GM10266 (cell line): ENCODE measurements at regions not wholly inside any gene's neighbourhood (a gene's known extent, or its start where the extent isn't known, plus 50 kb on each side); places are given as distances from the start of the nearest gene placed in this dataset.
"Not testable (repeated sequence)": the region's sequence is repeated elsewhere in the genome, so short reads cannot be mapped to it uniquely, and the experiment has no call there.

ENCODE experiments used
- DNase-seq: peaks from one replicate; pipeline ENCODE4 v3.0.0; 2012; ENCODE audit errors: extremely low spot score
- TF ChIP-seq, protein P1 (sequence below): IDR thresholded peaks from 2 replicates; pipeline ENCODE4 v1.5.1; 2012; ENCODE audit warnings: mild to moderate bottlenecking, low read depth; ENCODE audit not compliant: control insufficient read depth, insufficient read depth; ENCODE audit errors: missing control alignments

DNA sequence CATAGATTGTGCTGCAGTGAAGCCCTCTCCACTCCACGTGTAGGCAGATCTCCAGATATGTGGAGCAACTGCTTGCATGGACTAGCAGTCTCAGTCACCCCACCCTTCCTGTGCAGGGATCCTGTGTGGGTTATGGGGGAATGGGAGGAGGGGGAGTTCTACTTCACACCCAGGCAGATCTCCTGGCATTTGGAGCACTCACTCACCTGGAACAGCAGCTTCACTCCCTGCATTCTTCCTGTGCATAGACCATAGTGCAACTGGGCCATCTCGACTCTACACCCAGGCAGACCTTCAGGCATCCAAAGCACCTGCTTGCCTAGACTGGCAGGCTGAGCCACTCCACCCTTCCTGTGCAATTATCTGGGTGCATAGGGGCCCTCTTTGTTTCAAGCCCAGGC, 96.0 kb upstream of the PCED1B start:
- TF ChIP-seq, protein P1, sequence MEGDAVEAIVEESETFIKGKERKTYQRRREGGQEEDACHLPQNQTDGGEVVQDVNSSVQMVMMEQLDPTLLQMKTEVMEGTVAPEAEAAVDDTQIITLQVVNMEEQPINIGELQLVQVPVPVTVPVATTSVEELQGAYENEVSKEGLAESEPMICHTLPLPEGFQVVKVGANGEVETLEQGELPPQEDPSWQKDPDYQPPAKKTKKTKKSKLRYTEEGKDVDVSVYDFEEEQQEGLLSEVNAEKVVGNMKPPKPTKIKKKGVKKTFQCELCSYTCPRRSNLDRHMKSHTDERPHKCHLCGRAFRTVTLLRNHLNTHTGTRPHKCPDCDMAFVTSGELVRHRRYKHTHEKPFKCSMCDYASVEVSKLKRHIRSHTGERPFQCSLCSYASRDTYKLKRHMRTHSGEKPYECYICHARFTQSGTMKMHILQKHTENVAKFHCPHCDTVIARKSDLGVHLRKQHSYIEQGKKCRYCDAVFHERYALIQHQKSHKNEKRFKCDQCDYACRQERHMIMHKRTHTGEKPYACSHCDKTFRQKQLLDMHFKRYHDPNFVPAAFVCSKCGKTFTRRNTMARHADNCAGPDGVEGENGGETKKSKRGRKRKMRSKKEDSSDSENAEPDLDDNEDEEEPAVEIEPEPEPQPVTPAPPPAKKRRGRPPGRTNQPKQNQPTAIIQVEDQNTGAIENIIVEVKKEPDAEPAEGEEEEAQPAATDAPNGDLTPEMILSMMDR = no peak
- no peak for DNase-seq

DNA sequence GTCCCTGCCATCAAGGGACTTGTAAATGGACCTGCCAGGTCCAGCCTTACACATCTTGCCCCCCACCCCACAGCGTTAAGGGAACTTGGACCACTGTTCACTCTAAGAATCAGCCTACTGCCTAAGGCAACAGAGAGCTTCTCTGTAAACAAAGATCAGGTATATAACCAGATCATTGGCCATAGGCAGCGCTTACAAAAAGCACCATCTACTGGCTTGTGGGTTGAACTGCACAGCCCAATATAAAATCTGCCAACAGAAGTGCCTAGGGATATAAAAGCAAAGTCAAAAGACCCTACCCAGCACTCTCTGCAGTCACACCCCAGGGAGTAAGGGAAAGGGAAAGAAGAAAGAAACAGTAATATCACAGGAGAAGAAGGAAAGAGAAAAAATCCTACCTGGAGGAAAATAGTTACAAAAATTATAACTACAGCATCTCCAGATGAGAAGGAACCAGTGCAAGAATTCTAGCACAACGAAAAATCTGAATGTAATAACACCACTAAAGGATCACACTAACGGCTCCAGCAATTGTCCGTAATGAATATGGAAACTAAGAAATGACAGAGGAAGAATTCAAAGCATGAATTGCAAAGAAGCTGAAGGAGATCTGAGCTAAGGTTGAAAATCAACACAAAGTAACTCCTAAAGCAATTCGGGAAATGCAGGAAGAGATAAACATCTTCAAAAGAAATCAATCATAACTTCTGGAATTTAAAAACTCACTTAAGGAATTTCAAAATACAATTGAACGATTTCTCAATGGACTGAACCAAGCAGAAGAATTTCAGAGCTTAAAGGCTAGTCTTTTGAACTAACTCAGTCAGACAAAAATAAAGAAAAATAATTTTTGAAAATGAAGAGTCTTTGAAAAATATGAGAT, 95.2 kb upstream of the PCED1B start:
- TF ChIP-seq, protein P1 = peak; percentile 78
- DNase-seq = peak; percentile 46

DNA sequence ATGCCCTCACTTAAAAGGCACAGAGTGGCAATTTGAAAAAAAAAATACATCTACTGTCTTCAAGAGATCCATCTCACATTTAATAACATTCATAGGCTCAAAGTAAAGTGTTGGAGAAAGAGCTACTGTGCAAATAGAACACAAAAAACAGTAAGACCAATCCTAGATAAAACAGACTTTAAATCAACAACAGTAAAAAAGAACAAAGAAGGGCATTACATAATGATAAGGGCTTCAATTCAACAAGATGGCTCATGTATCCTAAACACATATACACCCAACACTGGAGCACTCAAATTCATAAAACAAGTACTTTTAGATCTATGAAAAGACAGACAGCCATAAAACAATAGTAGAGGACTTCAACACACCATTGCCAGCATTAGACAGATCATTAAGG, 93.6 kb upstream of the PCED1B start:
- TF ChIP-seq, protein P1 = no peak
- no peak for DNase-seq

DNA sequence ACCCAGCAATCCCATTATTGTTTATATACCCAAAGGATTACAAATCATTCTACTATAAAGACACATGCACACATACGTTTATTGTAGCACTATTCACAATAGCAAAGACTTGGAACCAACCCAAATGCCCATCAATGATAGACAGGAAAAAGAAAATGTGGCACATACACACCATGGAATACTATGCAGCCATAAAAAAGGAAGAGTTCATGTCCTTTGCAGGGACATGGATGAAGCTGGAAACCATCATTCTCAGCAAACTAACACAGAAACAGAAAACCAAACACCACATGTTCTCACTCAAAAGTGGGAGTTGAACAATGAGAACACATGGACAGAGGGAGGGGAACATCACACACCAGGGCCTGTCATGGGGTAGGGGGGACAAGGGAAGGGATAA, 91.3 kb upstream of the PCED1B start:
- DNase-seq = not testable (repeated sequence)

DNA sequence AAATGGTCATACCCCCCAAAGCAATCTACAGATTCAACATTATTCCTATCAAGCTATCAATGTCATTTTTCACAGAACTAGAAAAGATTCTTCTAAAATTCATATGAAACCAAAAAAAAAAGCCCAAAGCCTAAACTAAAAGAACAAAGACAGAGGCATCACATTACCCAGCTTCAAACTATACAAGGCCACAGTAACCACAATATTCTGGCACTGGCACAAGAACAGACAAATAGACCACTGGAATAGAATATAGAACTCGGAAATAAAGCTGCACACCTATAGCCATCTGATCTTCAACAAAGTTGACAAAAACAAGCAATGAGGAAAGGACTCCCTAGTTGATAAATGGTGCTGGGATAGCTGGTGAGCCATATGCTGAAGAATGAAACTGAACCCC, 89.2 kb upstream of the PCED1B start:
- TF ChIP-seq, protein P1 = no peak
- DNase-seq = no peak

DNA sequence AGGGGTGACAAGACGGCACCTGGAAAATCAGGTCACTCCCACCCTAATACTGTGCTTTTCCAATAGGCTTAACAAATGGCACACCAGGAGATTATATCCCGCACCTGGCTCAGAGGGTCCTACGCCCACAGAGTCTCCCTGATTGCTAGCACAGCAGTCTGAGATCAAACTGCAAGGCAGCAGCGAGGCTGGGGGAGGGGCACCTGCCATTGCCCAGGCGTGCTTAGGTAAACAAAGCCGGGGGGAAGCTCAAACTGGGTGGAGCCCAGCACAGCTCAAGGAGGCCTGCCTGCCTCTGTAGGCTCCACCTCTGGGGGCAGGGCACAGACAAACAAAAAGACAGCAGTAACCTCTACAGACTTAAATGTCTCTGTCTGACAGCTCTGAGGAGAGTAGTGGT, 87.4 kb upstream of the PCED1B start:
- not testable (repeated sequence) for DNase-seq

DNA sequence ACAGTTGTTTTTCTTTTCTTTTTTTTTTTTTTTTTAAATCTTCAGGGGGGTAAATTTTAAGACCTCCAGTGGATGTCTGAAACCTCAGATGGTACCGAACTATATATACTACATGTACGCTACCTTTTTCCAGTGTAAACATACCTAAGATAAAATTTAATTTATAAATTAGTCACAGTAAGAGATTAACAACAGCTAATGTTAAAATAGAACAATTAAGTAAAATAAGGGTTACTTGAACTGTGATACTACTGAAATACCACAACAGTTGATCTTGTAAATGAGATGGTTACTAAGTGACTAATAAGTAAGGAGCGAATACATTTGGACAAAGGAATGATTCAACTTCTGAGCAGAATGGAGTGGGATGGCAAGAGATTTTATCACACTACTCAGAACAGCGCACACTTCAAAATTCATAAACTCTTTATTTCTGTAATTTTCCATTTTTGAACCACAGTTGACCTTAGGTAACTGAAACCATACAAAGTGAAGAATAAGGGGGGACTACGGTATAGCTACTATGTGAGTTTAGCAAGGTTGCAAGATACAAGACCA, 80.5 kb upstream of the PCED1B start:
- DNase-seq = no peak
- TF ChIP-seq, protein P1 = no peak

DNA sequence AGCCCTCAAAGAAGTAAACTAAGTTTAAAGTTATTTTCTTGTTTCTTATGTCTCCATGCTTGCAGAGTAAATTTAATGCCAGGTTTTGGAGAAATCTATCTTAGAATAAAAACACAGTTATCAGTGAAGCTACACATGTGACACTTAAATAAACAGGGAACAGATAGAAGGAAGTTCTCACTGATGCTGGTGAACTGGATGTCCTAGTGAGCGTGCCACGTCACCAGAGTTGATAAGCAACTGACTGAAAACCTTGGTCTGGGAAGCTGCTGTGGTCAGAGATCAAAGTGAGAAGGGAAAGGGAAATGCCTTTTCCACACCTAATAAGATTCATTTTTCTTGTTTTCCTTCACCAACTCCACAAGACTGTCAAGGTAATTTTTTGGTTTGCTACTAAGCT, 74.8 kb upstream of the PCED1B start:
- TF ChIP-seq, protein P1 = no peak
- DNase-seq = no peak
